ENCODE measurements at regions not wholly inside any gene's neighbourhood (a gene's known extent, or its start where the extent isn't known, plus 50 kb on each side); places are given as distances from the start of the nearest gene placed in this dataset.

- TF ChIP-seq CTCF (IDR thresholded peaks at IDR 0.05) (no peak), POLR2A (IDR thresholded peaks at IDR 0.05) (no peak)
Measured at GRCh38 chr11:11740073-11740702, 101.6 kb upstream of the USP47 start.

All from uterus (tissue), 2 donors.